ENCODE measurements at regions not wholly inside any gene's neighbourhood (a gene's known extent, or its start where the extent isn't known, plus 50 kb on each side); places are given as distances from the start of the nearest gene placed in this dataset.

- TF ChIP-seq CHD7 (IDR thresholded peaks at IDR 0.05; ENCODE audit: insufficient replicate concordance, low read length) (no peak), TEAD4 (IDR thresholded peaks at IDR 0.05; ENCODE audit: low read depth, low read length) (no peak), NRF1 (IDR thresholded peaks at IDR 0.05; ENCODE audit: low read depth, low read length) (no peak), GTF2F1 (IDR thresholded peaks at IDR 0.05; ENCODE audit: borderline replicate concordance, low read depth, low read length) (no peak), POU5F1 (IDR thresholded peaks at IDR 0.05; ENCODE audit: low read depth, low read length) (no peak), HDAC2 (IDR thresholded peaks at IDR 0.05; ENCODE audit: borderline replicate concordance in 1 of 2, low read depth in 2 of 2, low read length in 2 of 2) (no peak), SIN3A (conservative IDR thresholded peaks at IDR 0.05 in 1 of 2, IDR thresholded peaks at IDR 0.05 in 1 of 2; ENCODE audit: low read depth in 1 of 2, low read length in 2 of 2) (no peak), HDAC6 (IDR thresholded peaks at IDR 0.05; ENCODE audit: low read depth, low read length) (no peak), SRF (IDR thresholded peaks at IDR 0.05; ENCODE audit: low read depth, low read length) (no peak), RFX5 (IDR thresholded peaks at IDR 0.05; ENCODE audit: borderline replicate concordance, low read depth, low read length) (no peak), E2F6 (IDR thresholded peaks at IDR 0.05) (no peak)
Measured at GRCh38 chr15:70483513-70483912, 279.8 kb downstream of the UACA start (continued).

All from H1 (cell line).